OCI-M1 (cell line): ENCODE measurements at regions not wholly inside any gene's neighbourhood (a gene's known extent, or its start where the extent isn't known, plus 50 kb on each side); places are given as distances from the start of the nearest gene placed in this dataset.

Experiments
- DNase-seq: peaks from one replicate; lab custom pipeline; 2025; lab: John Stamatoyannopoulos, UW

GRCh38 chr4:54543088-54543795 is 114.5 kb upstream of the KIT start:
- DNase-seq = peak; percentile 68

- no peak for DNase-seq
These were observed 111.9 kb upstream of the KIT start for GRCh38 chr4:54545663-54546424.

GRCh38 chr4:54547299-54548097 is 110.3 kb upstream of the KIT start:
- DNase-seq = no peak

- no peak for DNase-seq
These were observed 109.6 kb upstream of the KIT start for GRCh38 chr4:54548098-54548620.

- DNase-seq = peak; percentile 86
These were observed 108.8 kb upstream of the KIT start for GRCh38 chr4:54548831-54549460.

- DNase-seq = peak; percentile 78
These were observed 107.2 kb upstream of the KIT start for GRCh38 chr4:54550395-54551171.

GRCh38 chr4:54553001-54553400 is 104.8 kb upstream of the KIT start:
- DNase-seq = no peak

GRCh38 chr4:54554339-54554990 is 103.3 kb upstream of the KIT start:
- DNase-seq = no peak

GRCh38 chr4:54556051-54556450 is 101.7 kb upstream of the KIT start:
- DNase-seq = peak; percentile 34

- no peak for DNase-seq
These were observed 101.2 kb upstream of the KIT start for GRCh38 chr4:54556587-54556986.

GRCh38 chr4:54558889-54559677 is 98.7 kb upstream of the KIT start:
- DNase-seq = no peak

GRCh38 chr4:54560513-54560912 is 97.2 kb upstream of the KIT start:
- DNase-seq = no peak

- no peak for DNase-seq
These were observed 95.8 kb upstream of the KIT start for GRCh38 chr4:54561940-54562339.

GRCh38 chr4:54566608-54567007 is 91.1 kb upstream of the KIT start:
- no peak for DNase-seq

- DNase-seq = no peak
These were observed 90.4 kb upstream of the KIT start for GRCh38 chr4:54567327-54567726.

GRCh38 chr4:54568184-54568583 is 89.6 kb upstream of the KIT start:
- DNase-seq = no peak

- DNase-seq = no peak
These were observed 86.9 kb upstream of the KIT start for GRCh38 chr4:54570822-54571221.

- DNase-seq = peak; percentile 98
These were observed 86.2 kb upstream of the KIT start for GRCh38 chr4:54571293-54572151.

GRCh38 chr4:54572152-54572542 is 85.6 kb upstream of the KIT start:
- no peak for DNase-seq
